Adipose tissue (tissue), 3 donors: ENCODE measurements at regions not wholly inside any gene's neighbourhood (a gene's known extent, or its start where the extent isn't known, plus 50 kb on each side); places are given as distances from the start of the nearest gene placed in this dataset.

Experiments used
- H3K27ac ChIP-seq: one replicate; pipeline ENCODE4 v1.5.1; 2013; ENCODE audit warnings: low read depth, low read length
- WGBS, 3 donors: extraction: QIAGEN DNeasy Blood & Tissue Kit; methylation state at CpG; one replicate each; pipeline ENCODE4 v1.1.7; 2013; 5-methylcytosine and 5-hydroxymethylcytosine counted together
- donor health status: healthy with polysubstance abuse.
- donor health status: Bipolar disorder and iron deficiency.
- donor health status: healthy.

DNA sequence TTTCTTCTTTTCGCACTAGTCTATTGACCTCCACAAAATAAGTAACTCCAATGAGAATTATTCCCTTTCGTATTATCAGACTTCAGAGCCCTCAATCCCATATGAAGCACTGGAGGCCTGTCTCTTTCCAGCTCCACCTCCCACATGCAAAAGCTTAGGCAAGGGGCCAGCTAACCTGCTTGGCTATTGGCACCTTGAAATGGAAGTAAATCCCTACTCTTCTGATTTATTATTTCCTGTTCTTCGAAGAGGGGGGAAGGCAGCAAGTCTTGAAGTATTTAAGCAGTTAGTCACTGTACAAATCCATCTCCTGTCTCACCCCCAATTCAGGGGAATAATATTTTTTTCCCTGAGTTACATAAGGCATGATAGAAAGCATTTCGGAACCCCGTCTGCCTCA lies 577.8 kb downstream of the MAFB start:
- 78 to 84% (median 82%) methylated on average over 5 of the region's 5 CpGs for WGBS, 3 donors
- H3K27ac ChIP-seq, result no peak overlapping the region

- H3K27ac ChIP-seq, result no peak overlapping the region
- 48 to 50% (median 49%) methylated on average over 4 of the region's 4 CpGs for WGBS, 3 donors
Measured at GRCh38 chr20:40110311-40110831, 578.7 kb downstream of the MAFB start.

- H3K27ac ChIP-seq, result no peak overlapping the region
- 40 to 56% (median 53%) methylated on average over 5 of the region's 5 CpGs for WGBS, 3 donors
Measured at GRCh38 chr20:40109136-40109535, 579.9 kb downstream of the MAFB start.

- WGBS, 3 donors, result 79 to 84% (median 80%) methylated on average over 7 of the region's 7 CpGs
- H3K27ac ChIP-seq, result no peak overlapping the region
Measured at GRCh38 chr20:40108321-40108720, 580.7 kb downstream of the MAFB start.

DNA sequence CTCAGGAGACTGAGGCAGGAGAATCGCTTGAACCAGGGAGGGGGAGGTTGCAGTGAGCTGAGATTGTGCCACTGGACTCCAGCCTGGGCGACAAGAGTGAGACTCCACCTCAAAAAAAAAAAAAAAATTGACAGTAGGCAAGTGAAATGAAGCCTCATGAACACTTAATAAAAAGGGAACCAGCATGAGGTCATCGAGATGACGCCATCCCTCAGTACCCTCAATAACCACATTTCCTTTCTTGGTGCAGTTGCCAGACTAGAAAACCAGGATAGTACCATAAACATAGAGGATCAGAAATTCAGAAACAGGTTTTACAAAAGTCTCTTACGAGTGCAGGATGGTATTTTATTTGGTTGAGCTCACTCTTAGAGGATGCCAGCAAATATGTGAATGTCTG lies 584.1 kb downstream of the MAFB start:
- 77 to 88% (median 77%) methylated on average over 5 of the region's 5 CpGs for WGBS, 3 donors
- H3K27ac ChIP-seq, result no peak overlapping the region

DNA sequence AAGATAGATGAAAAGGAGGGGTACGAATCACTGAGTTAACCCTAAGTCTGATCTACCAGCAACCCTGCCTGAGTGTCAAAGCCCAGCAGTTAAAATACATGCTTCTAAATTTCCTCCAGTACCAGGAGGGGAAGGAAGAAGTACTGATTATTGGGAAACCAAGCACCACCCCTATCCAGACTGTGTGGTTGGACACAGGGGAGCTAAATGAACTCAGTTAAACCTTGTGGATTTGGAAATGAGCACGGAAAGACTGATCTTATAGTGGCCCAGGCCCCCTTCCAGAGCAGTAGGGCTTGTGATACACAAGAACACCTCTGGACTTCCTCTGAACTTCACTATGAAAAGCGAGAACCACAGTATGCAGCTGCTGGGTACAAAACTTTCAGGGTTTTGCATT lies 585.6 kb downstream of the MAFB start:
- 73 to 76% (median 75%) methylated on average over 3 of the region's 3 CpGs for WGBS, 3 donors

GRCh38 chr20:40101560-40101959 lies 587.5 kb downstream of the MAFB start:
- H3K27ac ChIP-seq, result no peak overlapping the region
- 41 to 85% (median 70%) methylated on average over 4 of the region's 4 CpGs for WGBS, 3 donors

More for the DNA sequence above, 585.6 kb downstream of the MAFB start:
- H3K27ac ChIP-seq, result no peak overlapping the region

DNA sequence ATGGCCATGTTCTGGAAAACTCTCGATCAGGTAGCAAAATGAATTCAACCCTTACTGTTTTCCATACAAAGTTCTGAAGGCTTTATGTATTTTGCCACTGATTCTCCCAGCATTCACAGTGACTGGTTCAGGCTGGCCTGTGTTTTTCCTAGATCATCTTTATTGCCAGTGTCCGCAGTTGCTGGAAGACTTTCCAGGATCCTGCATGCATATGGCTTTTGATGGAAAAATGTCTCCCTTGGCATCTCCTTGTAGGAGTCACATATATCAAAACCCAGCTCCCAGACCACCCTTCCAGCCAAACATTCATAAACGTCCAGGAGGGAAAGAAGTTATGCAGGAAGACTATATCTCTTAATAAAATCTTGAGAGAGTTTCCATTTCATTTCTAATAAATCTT lies 588.8 kb downstream of the MAFB start:
- 69 to 78% (median 74%) methylated on average over 3 of the region's 3 CpGs for whole genome bisulfite sequencing, 3 donors
- no peak overlapping the region for H3K27ac ChIP-seq

DNA sequence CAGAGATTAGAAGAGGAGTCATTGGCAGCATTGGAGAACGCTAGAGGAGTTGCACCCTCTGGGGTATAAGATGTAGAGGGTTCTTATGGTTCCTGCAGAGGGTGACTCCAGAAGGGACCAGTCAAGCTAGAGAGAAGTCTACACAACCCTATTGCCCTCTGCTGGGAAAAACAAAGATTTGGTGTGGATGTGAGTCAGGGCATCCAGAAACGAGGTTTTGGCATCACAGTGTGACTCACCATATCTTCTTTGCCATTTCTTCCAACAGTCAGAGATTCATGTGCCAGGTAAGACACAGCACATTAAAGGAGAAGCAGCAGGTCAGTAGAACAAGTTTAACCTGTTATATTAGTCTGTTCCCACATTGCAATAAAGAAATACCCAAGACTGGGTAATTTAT lies 598.8 kb downstream of the MAFB start:
- 22 to 53% (median 31%) methylated on average over 2 of the region's 2 CpGs for WGBS, 3 donors
- H3K27ac ChIP-seq, result no peak overlapping the region

DNA sequence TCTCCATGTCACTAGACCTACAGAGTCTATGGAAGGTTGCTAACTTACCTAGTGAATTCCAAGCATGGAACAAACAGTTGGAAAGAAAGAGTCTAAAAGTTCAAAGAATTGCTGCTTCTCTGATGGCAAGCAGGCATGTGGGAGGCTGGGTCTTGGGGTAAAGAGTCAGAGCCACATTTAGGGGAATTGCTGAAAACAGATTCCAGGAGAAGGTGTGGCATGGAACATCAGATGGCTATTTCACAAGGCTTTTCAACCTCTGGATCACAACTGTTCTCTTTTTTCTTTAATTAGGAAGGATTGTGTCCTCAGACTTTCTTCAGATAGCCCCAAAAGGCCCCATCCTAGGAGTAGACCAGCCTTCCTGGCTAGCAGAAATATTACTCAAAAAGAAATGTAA lies 601.5 kb downstream of the MAFB start:
- H3K27ac ChIP-seq, result no peak overlapping the region

DNA sequence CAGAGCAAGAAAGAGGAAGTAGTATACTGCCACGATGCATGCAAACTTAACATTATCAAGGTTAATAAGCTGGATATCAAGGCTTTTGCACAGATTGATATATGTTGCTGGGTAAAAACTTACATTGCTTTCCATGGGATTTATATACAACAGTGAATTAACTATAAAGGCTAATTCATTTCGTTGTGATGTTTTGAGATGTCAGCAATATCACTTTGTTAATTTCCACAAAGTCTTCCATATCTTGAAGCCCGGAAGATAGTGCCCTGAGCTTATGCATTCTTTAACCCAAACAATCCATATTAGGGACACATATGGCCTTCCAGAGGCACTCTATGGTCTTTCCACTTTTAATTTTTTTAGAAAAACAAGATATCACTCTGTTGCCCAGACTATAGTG lies 603.5 kb downstream of the MAFB start:
- WGBS, 3 donors, result 66 to 90% (median 81%) methylated on average over 3 of the region's 3 CpGs
- H3K27ac ChIP-seq, result no peak overlapping the region

DNA sequence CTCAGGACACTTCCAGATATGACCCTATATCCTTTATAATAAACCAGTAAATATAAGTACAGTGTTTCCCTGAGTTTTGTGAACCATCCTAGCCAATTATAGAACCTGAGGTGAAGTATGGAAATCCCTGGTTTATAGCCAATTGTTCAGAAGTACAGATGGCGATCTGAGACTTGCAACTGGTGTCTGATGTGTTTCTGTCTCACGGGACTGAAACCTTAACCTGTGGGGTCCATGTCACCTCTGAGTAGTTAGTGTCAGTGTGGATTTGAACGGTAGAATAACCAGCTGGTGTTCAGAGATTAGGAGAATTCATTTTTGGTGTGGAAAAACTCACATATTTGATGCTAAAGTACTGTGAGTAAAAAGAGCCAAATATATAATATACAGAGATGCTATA lies 606.6 kb downstream of the MAFB start:
- WGBS, 3 donors, result 84 to 85% (median 85%) methylated on average over 3 of the region's 3 CpGs
- H3K27ac ChIP-seq, result no peak overlapping the region

- no peak overlapping the region for H3K27ac ChIP-seq
- 37 to 74% (median 58%) methylated on average over 3 of the region's 3 CpGs for WGBS, 3 donors
Measured at GRCh38 chr20:40081653-40082052, 607.4 kb downstream of the MAFB start.

DNA sequence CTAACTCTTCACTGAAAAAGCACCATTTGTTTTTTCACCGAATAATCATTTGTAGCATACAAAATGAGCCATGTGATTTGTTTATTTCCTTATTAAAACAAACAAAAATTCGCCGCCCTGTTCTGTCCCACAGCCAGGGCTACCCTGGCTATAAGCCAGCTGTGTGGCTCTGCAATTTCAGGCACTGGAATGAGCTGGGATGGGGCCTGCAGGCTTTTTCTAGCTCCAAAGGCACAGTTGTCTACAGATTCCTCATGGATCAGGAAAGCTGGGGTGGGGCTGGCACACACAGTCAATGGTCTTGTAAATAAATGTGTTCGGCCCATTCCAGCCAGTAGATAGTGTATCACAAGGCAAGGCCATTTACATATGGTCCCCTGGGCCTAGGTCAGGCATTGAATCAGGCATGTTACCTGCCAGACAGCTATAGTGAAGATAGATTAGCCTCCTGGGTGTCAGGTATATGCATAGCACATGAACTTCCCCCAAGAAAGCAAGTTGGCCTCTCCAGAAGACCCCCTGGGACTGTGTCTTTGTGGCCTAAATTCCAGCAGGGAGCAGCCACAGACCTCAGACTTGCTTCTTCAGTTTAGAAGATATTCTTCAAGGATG lies 608.9 kb downstream of the MAFB start:
- WGBS, 3 donors, result 37 to 65% (median 58%) methylated on average over 4 of the region's 4 CpGs
- no peak overlapping the region for H3K27ac ChIP-seq

- 29 to 41% (median 31%) methylated on average over 4 of the region's 4 CpGs for WGBS, 3 donors
Measured at GRCh38 chr20:40073535-40074111, 615.4 kb downstream of the MAFB start.

DNA sequence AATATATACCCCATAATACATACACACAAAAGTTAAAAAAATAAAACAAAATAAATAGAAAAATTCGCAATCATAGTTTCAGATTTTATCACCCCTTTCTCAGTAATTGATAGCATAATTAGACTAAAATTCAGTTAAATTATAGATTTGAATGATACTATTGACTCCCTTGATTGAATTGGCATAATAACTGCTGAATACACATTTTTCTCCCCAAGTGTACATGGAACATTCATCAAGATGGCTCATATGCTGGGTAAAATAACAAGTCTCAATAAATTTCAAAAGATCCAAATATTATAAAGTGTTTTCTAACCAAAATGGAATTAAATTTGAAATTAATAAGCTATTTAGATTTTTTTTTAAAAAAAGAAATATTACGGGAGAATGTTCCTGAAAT lies 616.1 kb downstream of the MAFB start:
- WGBS, 3 donors, result 85 to 93% (median 93%) methylated on average over 2 of the region's 2 CpGs
- no peak overlapping the region for H3K27ac ChIP-seq

More at GRCh38 chr20:40073535-40074111, 615.4 kb downstream of the MAFB start:
- H3K27ac ChIP-seq, result no peak overlapping the region

DNA sequence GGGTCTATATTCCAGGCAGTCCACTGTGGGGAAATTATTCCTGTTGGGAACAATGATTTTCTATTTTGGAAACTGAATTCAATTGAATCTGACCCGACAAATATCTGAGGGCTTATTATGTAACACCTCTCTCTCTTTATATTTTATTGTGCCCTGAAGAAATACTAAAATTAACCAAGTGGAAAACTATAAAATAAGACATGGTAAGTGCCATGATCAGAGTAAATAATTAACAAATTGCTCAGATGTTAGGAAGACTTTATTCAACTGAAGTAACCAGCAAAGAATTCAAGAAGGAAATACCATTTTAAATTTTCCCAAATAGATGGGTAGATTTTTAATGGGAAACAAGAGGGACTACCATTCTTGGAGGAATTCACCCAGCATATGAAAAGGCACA lies 632.9 kb downstream of the MAFB start:
- WGBS, 3 donors, result 58 to 72% (median 60%) methylated on average over 1 of the region's 1 CpG
- no peak overlapping the region for H3K27ac ChIP-seq

- H3K27ac ChIP-seq, result no peak overlapping the region
Measured at GRCh38 chr20:40055711-40056110, 633.3 kb downstream of the MAFB start.

GRCh38 chr20:40054311-40054710 lies 634.7 kb downstream of the MAFB start:
- no peak overlapping the region for H3K27ac ChIP-seq
- 69 to 86% (median 80%) methylated on average over 4 of the region's 4 CpGs for WGBS, 3 donors

- WGBS, 3 donors, result 83 to 92% (median 84%) methylated on average over 2 of the region's 2 CpGs
- H3K27ac ChIP-seq, result no peak overlapping the region
Measured at GRCh38 chr20:40050596-40050995, 638.4 kb downstream of the MAFB start.
